NCI-H226 (cell line): ENCODE measurements at regions not wholly inside any gene's neighbourhood (a gene's known extent, or its start where the extent isn't known, plus 50 kb on each side); places are given as distances from the start of the nearest gene placed in this dataset.

Experiments used
- DNase-seq: peaks from one replicate; pipeline ENCODE4 v3.0.0-alpha.2; 2015

GRCh38 chr1:234554218-234554697 is 55.7 kb downstream of the IRF2BP2 start:
- DNase-seq, result no peak

GRCh38 chr1:234553240-234554188 is 56.5 kb downstream of the IRF2BP2 start:
- DNase-seq, result peak; percentile 91

GRCh38 chr1:234551032-234551378 is 59.0 kb downstream of the IRF2BP2 start:
- DNase-seq, result no peak

- no peak for DNase-seq
Observed at GRCh38 chr1:234550341-234551031, 59.5 kb downstream of the IRF2BP2 start.

- DNase-seq, result no peak
Observed at GRCh38 chr1:234549447-234550021, 60.4 kb downstream of the IRF2BP2 start.

GRCh38 chr1:234546890-234547788 is 62.8 kb downstream of the IRF2BP2 start:
- DNase-seq, result no peak

- no peak for DNase-seq
Observed at GRCh38 chr1:234546387-234546704, 63.6 kb downstream of the IRF2BP2 start.

GRCh38 chr1:234545517-234546386 is 64.2 kb downstream of the IRF2BP2 start:
- no peak for DNase-seq

- DNase-seq, result peak; percentile 51
Observed at GRCh38 chr1:234544087-234544579, 65.2 kb upstream of the TARBP1 start.

- DNase-seq, result no peak
Observed at GRCh38 chr1:234543442-234544086, 64.6 kb upstream of the TARBP1 start.

- DNase-seq, result no peak
Observed at GRCh38 chr1:234542211-234542850, 63.4 kb upstream of the TARBP1 start.

GRCh38 chr1:234541286-234541975 is 62.5 kb upstream of the TARBP1 start:
- DNase-seq, result peak; percentile 36

GRCh38 chr1:234540404-234540762 is 61.4 kb upstream of the TARBP1 start:
- DNase-seq, result no peak

GRCh38 chr1:234539666-234540403 is 60.9 kb upstream of the TARBP1 start:
- DNase-seq, result no peak

GRCh38 chr1:234538930-234539649 is 60.1 kb upstream of the TARBP1 start:
- DNase-seq, result no peak

GRCh38 chr1:234538062-234538731 is 59.2 kb upstream of the TARBP1 start:
- no peak for DNase-seq

GRCh38 chr1:234537236-234537635 is 58.3 kb upstream of the TARBP1 start:
- no peak for DNase-seq

GRCh38 chr1:234536741-234537140 is 57.8 kb upstream of the TARBP1 start:
- DNase-seq, result no peak
